Activated CD4-positive, alpha-beta T cell treated with anti-CD3 and anti-CD28 coated beads for 24 hours (primary cell): ENCODE measurements at regions not wholly inside any gene's neighbourhood (a gene's known extent, or its start where the extent isn't known, plus 50 kb on each side); places are given as distances from the start of the nearest gene placed in this dataset.

Experiments used
- DNase-seq, 2 donors: peaks; one replicate each; pipeline ENCODE4 v3.0.0-alpha.2; 2020; ENCODE audit warnings: low read depth in 2 of 2

DNA sequence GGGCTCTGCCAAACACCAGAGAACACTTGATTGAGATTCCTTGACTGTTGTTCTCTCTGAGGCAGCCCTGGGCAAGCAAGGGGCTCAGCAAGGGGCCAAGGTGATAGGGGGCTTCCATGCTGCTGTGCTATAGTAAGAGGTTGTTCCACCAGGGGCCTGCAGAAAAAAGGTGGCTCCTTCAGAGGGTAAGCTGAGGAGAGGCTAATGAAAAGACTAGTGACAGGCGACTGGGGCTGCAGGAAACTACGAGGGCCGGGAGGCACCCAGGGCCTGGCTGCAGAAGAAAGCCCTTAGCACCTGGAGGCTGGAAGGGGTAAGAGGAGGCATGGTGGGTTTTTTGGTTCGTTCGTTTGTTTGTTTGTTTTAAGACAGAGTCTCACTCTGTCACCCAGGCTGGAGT, 88.0 kb upstream of the CTNNA1 start:
- no peak for DNase-seq

DNA sequence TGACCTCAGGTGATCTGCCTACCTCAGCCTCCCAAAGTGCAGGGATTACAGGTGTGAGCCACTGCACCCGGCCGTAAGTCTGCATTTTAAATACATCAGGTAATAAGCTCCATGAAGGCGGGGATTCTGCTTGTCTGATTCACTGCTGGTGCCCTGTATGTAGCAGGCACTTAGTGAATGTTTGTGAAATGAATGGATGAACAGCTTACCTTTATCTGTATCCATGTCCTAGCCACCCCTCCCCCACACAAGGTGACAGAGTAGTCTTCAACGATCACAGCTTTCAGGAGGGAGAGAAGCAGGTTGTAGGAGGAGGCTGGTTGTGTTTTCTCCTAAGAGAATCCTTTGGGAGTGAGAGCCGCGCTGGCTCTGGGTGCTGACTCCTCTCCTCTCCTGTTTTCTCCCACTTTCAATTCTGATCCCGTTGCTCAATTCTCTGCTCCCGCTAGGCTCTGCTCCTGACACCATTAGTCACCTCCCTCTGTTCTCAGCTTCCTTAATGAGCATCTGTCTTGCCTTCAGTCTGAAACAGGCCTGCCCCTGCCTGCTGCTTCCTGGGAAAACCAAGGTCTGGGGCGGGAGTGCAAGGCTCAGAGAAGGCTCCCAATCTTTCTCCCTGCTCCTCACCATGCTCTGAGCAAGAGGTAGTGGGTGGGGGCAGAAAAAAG, 88.8 kb upstream of the CTNNA1 start:
- DNase-seq: no peak

DNA sequence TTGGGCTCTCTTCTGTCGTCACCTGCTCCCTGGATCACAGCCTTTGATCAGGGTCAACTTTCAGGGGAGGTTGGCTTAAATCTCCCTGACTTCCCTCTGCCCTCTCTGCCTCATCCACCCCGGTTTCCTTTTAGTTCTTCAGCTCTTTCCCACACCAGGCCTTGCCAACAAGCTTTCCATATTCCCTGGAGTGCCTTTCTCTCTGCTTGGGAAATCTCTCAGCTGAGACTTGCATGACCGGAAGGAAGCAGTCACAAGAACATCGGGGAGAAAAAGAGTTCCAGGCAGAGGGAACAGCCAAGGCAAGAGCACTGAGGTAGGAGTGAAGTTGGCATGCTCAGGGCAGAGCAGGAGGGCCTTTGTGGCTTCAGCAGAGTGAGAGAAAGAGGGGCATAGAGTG, 88.4 kb upstream of the HSPA9 start:
- DNase-seq: no peak

DNA sequence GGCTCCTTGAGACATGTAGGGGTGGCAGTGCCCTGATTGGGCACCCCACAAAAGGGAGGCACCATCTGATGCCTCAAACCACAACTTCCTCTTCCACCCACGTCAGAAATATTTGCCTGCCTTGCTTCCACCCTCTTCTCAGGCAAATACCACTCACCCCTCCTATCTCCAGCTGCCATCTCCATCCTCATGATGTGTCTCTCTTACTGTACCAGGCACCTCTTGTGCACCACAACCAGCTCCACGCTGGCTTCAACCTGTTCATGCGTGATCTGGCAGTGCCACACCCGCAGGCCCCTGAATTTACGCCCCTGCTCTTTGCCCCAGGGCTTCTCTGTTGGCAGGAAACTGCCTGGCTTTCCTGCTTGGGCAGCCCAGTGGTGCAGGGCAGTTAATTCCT, 87.8 kb upstream of the HSPA9 start:
- no peak for DNase-seq

DNA sequence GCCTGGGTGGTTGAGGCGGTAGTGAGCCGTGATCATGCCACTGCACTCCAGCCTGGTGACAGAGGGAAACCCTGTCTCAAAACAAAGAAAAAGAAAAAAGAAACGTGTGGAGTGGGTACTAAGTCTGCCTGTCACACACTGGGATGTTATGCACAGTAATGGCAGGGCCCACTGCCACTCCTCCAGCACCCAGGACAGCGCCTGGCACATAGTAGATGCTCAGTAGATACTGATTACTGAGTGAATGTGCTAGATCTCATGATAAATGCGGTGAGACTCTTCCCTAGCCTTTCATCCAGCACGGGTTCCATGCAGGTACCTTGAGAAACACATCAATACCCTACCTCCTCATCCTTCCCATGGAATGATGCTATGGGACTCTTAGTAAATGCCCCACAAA, 87.4 kb upstream of the HSPA9 start:
- DNase-seq: no peak

DNA sequence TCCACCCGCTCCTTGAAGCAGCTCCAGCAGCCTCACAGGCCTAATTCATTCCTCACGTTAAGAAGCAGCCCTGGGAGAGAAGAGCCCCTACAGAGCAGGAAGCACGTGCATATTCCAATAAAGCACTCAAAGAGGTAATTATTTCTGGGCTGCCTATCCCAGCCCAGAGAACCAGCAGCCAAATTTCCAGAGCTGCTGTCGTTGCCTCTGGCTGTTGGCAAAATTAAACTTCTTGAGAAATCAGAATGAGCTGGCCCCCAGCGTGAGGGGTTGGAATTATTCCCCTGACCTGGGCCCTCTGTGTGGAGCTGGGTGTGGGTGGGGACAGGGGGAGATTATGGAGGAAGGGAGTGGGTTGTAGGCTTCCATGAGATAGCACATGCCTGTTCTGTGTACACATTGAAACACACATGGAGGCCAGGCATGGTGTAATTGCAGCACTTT, 86.8 kb upstream of the HSPA9 start:
- DNase-seq: no peak

DNA sequence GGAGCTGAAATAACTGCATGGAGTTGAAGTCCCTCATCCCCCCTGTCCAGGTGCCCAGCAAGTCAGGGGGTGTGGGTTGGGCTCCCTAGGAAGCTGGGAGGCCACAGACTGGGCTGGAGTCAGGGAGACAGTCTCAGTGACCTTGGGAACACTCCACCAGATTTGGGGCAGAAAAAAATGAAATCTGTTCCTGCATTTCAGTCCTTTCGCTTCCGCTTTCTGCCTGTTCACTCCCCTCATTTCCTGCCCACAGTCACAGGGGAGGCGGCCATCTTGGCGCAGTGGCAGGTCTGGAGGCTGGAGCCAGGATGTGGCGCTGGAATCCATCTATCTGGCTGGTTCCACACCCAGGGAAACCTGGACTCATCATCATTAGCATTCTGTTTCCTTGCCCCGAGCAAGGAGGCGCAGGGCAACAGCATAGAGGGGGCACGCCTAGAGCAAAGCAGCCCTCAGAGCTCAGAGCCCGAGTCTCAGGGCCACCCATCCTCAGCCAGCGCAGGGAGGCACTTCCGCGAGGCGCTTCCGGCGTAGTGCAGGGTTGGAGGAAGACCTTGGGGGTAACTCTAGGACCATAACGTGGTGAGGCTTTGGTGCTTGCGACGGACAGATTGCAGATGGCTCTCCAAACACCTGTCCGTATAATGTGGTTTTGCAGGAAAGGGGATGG, 86.2 kb upstream of the HSPA9 start:
- DNase-seq: no peak

DNA sequence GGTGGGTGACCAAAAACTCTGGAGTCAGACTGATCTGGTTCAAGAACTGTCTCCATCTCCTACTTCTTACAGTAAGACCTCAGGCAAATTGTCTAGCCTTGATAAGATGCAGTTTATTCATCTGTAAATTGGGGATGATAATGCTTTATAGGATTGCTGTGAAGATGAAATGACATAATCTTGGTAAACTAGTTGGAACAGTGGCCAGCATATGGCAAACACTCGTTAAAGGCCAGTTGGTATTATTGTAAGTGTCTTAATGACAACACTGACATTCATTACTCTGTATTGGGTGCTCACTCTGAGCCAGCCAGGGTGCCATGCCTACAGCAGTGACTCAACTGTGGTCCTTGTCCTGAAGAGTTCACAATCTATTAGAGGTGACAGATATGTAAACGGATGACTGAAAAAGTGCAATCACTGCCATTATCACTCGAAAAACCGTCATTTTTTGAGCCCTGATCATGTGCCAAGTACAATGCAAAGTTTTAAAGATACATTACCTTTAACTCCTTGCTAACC, 84.9 kb upstream of the HSPA9 start:
- DNase-seq: no peak

DNA sequence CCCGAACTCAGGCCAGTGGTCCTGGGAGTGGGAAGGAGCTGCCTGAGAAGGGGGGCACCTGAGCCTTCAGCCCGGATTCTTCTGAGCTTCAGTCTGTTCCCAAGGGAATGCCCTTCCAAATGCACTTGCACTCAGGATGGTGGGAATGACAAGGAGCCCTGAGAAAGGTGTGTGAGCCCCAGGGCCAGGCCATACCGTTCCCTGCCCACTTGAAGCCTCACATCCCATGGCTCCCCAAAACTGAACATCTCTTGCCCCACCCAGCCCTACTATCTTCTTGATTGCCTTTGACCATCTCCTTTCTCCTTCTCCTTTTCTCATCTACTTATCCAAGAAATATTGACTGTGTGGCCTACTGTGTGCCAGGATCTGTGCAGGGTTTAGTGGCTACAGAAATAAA, 84.4 kb upstream of the HSPA9 start:
- no peak for DNase-seq

DNA sequence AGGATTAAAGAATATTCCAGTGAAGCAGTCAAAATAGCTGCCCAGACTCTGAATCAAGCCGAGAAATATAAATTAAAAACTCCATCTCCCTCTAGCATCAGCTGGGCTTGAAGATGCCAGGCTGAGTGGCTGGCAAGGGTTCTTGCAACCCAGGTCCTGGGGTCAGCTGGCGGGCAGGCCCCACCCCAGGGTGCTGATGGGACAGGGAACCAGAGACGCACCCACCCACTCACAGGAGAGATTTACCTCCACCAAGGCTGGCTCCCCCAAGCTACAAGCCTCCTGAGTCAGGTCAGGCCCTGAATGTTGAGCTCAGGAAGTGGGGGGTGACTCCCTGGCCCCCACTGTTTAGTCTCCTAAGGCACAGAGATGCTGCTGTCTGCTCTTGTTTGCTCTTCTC, 83.9 kb upstream of the HSPA9 start:
- no peak for DNase-seq

DNA sequence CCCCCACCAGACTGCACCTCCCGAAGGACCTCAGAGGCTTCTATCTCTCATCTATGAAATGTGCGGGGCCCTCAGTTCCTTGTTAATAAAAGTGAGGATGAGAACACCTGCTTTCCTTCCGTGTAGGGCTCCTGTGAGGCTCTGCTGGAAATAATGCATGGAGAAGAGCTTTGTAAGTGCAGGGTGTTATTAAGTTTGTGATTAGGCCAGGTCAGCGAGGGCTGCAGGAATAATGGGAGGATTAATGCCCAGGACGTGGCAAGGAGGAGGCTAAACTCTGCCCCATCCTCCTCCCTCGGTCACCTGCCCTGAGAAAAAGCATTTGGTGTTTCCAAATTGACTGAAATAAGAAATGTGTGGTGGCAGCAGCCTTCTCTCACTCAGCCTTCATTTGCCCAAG, 83.5 kb upstream of the HSPA9 start:
- DNase-seq: no peak

DNA sequence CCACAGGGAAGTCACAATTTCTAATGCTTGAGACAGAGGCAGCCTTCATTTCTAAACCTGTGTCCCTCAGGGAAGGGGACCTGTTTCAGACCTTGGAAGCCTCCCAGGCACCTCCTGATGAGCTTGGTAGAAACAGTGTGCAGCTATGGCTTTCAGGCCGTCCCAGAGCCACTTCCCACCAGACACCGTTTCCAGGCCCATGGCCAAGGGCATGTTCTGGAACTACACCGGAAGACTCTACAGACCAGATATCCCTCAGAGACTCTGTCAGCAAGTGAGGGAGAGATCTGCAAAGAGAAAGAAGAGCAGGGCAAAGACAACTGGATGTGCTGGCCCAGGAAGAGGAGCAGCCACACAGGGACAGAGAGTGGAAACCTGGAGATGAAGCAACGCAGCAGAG, 82.2 kb upstream of the HSPA9 start:
- DNase-seq: no peak

DNA sequence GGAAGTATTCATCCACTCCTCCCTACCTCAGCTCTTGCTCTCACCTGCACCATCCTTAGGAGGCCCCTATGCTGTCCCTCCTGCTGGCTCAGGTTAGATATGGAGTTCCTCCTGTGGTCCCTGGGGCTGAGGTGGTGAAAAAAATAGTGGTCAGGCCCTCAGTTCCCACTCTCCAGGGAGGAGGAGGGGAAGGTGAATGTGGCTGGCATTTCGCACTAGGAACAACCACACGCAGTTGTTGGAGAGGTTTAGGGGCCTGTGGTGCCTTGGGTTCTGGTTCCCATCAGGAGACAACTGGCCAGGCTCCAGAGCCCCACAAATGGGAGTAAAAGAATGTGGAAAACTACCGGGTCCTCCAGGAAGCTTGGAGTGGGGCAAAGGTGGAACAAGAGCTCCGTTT, 81.7 kb upstream of the HSPA9 start:
- no peak for DNase-seq

DNA sequence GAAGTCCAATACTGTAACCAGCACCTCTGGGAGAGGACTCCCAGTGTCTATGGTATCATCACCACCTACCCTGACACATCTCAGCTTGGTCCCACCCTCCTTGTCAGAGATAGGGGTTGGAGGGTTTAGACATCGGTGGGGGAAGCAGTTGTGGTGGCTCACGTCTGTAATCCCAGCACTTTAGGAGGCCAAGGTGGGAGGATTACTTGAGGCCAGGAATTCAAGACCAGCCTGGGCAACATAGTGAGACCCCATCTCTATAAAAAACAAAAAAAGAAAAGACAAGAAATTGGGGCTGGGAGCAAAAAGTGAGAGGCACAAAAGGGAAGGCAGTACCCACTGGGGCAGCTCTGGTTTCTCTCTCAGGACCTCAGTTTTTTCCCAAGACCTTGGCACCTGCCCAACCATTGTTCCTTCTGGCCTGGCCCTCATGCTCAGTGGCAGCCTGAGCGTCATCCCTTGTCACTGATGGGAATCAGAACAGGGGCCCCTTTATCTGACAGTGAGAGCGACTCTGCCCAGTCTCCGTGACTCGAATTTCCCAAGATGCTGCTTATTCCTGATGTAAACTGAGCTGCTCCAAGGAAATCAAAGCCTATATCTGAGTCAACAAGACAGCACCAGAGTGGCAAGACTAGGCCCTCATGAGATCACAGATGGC, 80.5 kb upstream of the HSPA9 start:
- DNase-seq: no peak

DNA sequence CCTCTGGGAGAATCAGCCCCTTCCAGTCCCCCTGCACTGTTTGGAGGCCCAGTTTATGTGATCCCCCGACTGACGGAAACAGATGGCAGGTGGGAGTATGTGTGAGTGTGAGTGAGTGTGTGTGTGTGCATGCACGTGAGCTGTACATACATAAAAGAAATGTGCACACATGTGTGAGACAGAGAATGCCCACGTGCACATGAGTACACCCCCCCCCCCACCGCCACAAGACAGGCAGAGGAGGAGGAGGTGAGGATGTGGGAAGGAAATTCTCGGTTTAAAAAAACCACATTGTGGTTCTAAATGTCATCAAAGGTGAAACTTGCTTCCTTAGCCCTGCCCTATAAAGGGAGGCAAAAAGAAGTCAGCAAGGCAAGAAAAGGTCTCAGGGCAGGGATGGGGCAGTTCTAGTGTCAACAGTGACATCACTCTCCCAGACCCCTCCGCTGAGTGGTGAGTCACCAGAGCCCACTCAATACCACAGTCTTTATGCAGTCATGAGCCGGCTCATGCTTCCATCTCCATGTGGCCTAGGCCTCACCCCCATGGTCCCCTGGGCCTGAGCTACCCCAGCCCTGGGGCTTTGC, 79.2 kb upstream of the HSPA9 start:
- DNase-seq: peak; percentile 42 to 64

DNA sequence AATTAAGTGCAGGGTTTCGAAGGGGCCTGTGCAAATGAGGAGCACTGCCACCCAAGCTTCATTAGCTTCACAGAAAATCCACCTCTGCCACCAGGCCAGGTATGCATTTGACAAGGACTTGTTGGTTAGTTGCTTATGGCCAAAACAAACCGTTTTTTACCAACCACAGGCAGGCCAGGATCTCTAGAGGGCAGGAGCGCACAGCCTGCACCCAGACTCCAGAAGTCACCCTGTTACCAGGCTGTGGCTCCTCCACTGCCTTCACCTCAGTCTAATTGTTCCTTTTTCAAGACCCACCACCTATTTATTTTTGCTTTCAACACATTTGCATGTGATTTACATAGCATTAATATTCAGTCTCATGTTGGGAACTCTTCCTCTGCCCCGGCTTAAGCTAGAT, 78.3 kb upstream of the HSPA9 start:
- DNase-seq: no peak

DNA sequence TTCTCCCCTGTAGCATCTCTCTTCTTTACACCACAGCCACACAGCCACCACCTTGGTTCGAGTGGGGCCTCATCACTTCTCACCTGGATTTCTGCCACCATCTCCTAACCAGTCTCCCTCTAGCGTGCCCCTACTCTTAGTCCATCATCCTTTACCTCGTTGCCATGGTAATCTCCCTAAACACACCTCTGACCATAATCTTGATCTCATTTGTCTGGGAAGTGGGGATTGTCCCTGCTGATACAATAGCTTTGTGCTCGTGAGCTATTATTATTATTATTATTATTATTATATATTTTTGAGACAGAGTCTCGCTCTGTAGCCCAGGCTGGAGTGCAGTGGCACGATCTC, 76.5 kb upstream of the HSPA9 start:
- no peak for DNase-seq

DNA sequence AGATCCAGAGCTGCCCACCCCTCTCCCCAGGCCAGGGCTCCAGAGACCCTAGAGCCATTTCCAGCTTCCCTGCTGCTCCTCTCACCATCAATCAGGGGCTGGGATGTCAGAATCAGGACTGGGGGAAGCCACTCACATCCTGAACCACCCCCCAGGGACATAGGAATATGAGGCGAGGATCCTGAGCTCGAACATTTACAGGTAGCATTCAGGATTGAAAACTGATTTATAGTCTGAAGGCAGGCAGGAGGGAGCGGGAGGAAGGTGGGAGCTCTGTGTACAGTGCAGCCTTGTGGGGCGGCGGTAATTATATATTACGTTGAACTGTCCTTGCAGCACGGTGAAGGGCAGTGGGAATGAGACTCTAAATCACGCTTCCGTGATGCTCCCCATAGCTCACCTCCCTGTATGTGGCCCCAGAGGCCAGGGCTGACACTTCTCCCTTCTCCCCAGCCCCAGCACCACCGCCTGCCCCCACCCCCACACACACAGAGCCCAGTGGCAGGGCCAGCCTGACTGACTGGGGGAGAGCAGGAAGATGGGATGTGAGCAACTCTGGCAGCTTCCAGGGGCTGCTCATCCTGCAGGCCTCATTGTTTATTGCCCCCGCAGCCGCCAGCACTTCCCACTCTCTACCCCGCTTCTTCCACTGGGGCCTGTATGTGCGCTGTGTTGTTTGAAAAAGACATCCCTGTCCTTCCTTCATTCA, 76.0 kb upstream of the HSPA9 start:
- no peak for DNase-seq

DNA sequence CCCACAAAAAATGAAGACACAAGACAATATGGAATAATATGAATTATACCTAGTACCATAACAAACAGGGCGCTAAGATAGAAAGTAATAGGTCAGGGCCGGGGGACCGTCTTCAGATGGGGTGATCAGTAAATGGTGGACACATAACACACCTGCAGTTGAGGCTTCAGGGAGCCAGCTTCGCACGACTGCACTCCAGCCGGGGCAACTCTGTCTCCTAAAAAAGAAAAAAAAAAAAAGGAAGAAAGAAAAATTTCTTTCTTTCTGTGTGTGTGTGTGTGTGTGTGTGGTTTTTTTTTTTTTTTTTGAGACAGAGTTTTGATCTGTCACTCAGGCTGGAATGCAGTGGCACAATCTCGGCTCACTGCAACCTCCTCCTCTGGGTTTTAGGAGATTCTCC, 75.0 kb upstream of the HSPA9 start:
- no peak for DNase-seq

DNA sequence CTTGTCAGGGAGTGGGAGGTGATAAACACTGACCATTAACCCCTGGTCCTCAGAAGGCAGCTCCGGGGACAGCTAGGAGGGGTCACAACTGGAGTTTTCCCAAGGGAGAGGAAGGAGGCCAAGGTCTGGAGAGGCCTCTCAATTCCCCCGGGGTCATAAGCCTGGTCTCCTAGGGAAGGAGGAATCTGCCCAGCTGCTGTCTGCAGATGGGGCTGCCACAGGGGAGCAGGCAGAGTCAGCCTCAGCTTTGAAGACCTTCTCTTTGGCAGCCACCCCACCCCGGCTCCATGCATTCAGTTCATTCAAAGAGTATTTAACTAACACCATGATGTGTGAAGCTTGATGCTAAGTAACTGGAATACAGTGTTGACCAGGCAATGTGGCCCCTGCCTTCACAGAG, 74.6 kb upstream of the HSPA9 start:
- DNase-seq: no peak

DNA sequence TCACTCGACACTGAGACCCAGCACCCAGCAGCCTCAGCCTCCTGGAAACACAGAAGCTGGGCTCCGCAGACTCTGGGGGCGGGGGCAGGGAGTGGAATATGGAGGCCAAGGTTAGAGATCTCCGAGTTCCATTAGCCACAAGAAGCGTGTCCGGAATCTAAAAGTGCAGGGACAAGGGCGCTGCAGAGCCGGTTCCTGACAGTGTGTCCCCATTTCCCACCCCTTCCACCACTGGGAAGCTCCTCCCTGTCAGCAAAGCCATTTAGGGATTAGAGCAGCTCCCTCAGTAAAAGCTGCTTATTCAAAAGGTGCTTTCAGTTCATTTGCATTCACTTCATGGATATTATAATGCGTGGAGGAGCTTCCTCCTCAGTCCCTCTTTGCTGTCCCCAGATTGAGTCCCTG, 74.1 kb upstream of the HSPA9 start:
- DNase-seq: no peak

DNA sequence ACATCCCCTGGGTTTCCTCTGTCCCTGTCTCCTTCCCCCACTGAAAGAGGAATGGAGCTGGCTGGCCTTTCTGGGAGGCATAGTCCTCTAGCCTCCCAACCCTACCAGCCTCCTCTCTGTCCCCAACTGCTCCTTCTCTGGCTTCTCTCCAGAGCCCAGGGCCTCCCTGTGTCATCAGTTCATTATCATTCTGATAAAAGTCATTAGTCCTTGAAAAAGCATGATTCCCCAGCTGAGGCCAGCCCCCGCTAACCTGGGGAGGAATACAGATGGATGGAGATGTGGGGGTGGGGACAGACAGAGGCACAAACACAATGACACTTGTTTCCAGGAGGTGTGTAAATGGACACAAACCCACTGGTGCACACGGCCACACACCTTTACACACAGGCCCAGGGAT, 73.6 kb upstream of the HSPA9 start:
- DNase-seq: no peak
